DND-41 (cell line): ENCODE measurements at regions not wholly inside any gene's neighbourhood (a gene's known extent, or its start where the extent isn't known, plus 50 kb on each side); places are given as distances from the start of the nearest gene placed in this dataset.

Experiments used
- EZH2 ChIP-seq: IDR thresholded peaks from 3 replicates; pipeline ENCODE4 v1.6.1; 2012; ENCODE audit warnings: borderline replicate concordance, low read depth, mild to moderate bottlenecking, moderate library complexity, low read length, inconsistent platforms; ENCODE audit not compliant: severe bottlenecking
- TF ChIP-seq, protein P1 (sequence below): IDR thresholded peaks from 2 replicates; pipeline ENCODE4 v1.5.1; 2012; ENCODE audit warnings: borderline replicate concordance, low read length, moderate library complexity, mild to moderate bottlenecking; ENCODE audit not compliant: poor library complexity, severe bottlenecking; ENCODE audit errors: extremely low read depth

GRCh38 chr3:148556664-148557063 lies 141.0 kb upstream of the AGTR1 start:
- TF ChIP-seq, protein P1, sequence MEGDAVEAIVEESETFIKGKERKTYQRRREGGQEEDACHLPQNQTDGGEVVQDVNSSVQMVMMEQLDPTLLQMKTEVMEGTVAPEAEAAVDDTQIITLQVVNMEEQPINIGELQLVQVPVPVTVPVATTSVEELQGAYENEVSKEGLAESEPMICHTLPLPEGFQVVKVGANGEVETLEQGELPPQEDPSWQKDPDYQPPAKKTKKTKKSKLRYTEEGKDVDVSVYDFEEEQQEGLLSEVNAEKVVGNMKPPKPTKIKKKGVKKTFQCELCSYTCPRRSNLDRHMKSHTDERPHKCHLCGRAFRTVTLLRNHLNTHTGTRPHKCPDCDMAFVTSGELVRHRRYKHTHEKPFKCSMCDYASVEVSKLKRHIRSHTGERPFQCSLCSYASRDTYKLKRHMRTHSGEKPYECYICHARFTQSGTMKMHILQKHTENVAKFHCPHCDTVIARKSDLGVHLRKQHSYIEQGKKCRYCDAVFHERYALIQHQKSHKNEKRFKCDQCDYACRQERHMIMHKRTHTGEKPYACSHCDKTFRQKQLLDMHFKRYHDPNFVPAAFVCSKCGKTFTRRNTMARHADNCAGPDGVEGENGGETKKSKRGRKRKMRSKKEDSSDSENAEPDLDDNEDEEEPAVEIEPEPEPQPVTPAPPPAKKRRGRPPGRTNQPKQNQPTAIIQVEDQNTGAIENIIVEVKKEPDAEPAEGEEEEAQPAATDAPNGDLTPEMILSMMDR: no peak
- no peak for TF ChIP-seq EZH2
